Panc1 (cell line): ENCODE measurements at regions not wholly inside any gene's neighbourhood (a gene's known extent, or its start where the extent isn't known, plus 50 kb on each side); places are given as distances from the start of the nearest gene placed in this dataset.
A peak's percentile ranks its signal among the peaks of the same experiment; 100 is the strongest.

Source experiments
- ATAC-seq: fragments of 200-7000 bp; cut with Tn5 transposase; 2 replicates; pipeline ENCODE4 v1.9.1; 2020; ENCODE audit warnings: mild to moderate bottlenecking, moderate library complexity
- BruUV-seq: library from RNA; stranded (reverse); fragments of 400-500 nt; replicated peaks from 2 replicates; lab custom pipeline; 2021; lab: Mats Ljungman, UMichigan
- CTCF ChIA-PET: fragments of 300-600 bp; sonication (Branson Sonifier 250); formaldehyde crosslinking; loops from one replicate; lab custom pipeline; 2022; ENCODE audit warnings: antibody characterized with exemption; lab: Charles Lee
- POLR2A ChIA-PET: fragments of 300-600 bp; sonication (Branson Sonifier 250); formaldehyde crosslinking; loops from one replicate; lab custom pipeline; 2022; ENCODE audit warnings: antibody characterized with exemption; lab: Charles Lee
- DNase-seq: peaks from one replicate; pipeline ENCODE4 v3.0.0-alpha.2; 2010; ENCODE audit warnings: low read depth, low spot score
- H3K27ac ChIP-seq: 2 replicates; pipeline ENCODE4 v1.5.1; 2011; ENCODE audit warnings: mild to moderate bottlenecking, low read length, inconsistent platforms
- H3K27me3 ChIP-seq: fragments of 200-500 bp; sonication (Bioruptor generic); 2 replicates; pipeline ENCODE4 v1.6.0; 2014; ENCODE audit warnings: low read length, inconsistent platforms; ENCODE audit not compliant: control insufficient read depth, insufficient read depth
- H3K36me3 ChIP-seq: fragments of 200-500 bp; sonication (Bioruptor generic); 2 replicates; pipeline ENCODE4 v1.5.1; 2014; ENCODE audit warnings: inconsistent platforms, mild to moderate bottlenecking, low read length, moderate library complexity; ENCODE audit not compliant: control insufficient read depth, insufficient read depth
- H3K4me1 ChIP-seq: 2 replicates; pipeline ENCODE4 v1.5.1; 2011; ENCODE audit warnings: inconsistent platforms, mild to moderate bottlenecking, low read length, moderate library complexity; ENCODE audit not compliant: control insufficient read depth, insufficient read depth
- H3K4me3 ChIP-seq, 2 experiments: 2 replicates each; pipeline ENCODE4 v1.5.1; 2011 to 2012; ENCODE audit warnings: low read depth in 2 of 2, low read length in 2 of 2, mild to moderate bottlenecking in 2 of 2, inconsistent platforms in 1 of 2, moderate library complexity in 1 of 2
- H3K9me3 ChIP-seq: fragments of 200-500 bp; sonication (Bioruptor generic); 2 replicates; pipeline ENCODE4 v1.5.1; 2014; ENCODE audit warnings: low read depth, mild to moderate bottlenecking, inconsistent platforms, low read length, moderate library complexity; ENCODE audit not compliant: control insufficient read depth, insufficient read depth
- CTCF ChIP-seq: fragments of 450-650 bp; IDR thresholded peaks from 2 replicates; pipeline ENCODE4 v1.5.1; 2017; ENCODE audit warnings: mild to moderate bottlenecking
- POLR2AphosphoS5 ChIP-seq: IDR thresholded peaks from 2 replicates; pipeline ENCODE4 v1.6.1; 2012; ENCODE audit warnings: mild to moderate bottlenecking, low read depth, low read length, moderate library complexity
- SIN3A ChIP-seq: IDR thresholded peaks from 2 replicates; pipeline ENCODE4 v1.6.1; 2012; ENCODE audit warnings: low read depth, mild to moderate bottlenecking, low read length, moderate library complexity, borderline replicate concordance; ENCODE audit not compliant: insufficient read depth
- TCF7L2 ChIP-seq: IDR thresholded peaks from 2 replicates; pipeline ENCODE4 v1.6.1; 2011; ENCODE audit warnings: mild to moderate bottlenecking, low read depth, low read length, inconsistent platforms
- in situ Hi-C: cut with HindIII; loops from 2 replicates; pipeline ENCODE4 v1.10.0; 2016; ENCODE audit warnings: low sequenced_read_pairs, low pct_unique_long_range_greater_than_20kb
- intact Hi-C: fragments of 100-400 bp; cut with micrococcal nuclease; formaldehyde crosslinking; loops from one replicate; pipeline ENCODE4 v1.10.0; 2022; ENCODE audit not compliant: unreplicated experiment
- TF ChIP-seq, protein P1 (sequence below), 2 experiments: IDR thresholded peaks; 2 replicates each; pipeline ENCODE4 v1.6.1; 2011 to 2012; ENCODE audit warnings: low read depth in 2 of 2, control low read depth in 1 of 2, low read length in 1 of 2, mild to moderate bottlenecking in 1 of 2, moderate library complexity in 1 of 2; ENCODE audit not compliant: insufficient read depth in 1 of 2

- peak overlapping the region in 1 of 2 experiments; percentile 35; a peak in 2 of 4 replicates for H3K4me3 ChIP-seq
- TF ChIP-seq, protein P1, sequence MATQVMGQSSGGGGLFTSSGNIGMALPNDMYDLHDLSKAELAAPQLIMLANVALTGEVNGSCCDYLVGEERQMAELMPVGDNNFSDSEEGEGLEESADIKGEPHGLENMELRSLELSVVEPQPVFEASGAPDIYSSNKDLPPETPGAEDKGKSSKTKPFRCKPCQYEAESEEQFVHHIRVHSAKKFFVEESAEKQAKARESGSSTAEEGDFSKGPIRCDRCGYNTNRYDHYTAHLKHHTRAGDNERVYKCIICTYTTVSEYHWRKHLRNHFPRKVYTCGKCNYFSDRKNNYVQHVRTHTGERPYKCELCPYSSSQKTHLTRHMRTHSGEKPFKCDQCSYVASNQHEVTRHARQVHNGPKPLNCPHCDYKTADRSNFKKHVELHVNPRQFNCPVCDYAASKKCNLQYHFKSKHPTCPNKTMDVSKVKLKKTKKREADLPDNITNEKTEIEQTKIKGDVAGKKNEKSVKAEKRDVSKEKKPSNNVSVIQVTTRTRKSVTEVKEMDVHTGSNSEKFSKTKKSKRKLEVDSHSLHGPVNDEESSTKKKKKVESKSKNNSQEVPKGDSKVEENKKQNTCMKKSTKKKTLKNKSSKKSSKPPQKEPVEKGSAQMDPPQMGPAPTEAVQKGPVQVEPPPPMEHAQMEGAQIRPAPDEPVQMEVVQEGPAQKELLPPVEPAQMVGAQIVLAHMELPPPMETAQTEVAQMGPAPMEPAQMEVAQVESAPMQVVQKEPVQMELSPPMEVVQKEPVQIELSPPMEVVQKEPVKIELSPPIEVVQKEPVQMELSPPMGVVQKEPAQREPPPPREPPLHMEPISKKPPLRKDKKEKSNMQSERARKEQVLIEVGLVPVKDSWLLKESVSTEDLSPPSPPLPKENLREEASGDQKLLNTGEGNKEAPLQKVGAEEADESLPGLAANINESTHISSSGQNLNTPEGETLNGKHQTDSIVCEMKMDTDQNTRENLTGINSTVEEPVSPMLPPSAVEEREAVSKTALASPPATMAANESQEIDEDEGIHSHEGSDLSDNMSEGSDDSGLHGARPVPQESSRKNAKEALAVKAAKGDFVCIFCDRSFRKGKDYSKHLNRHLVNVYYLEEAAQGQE (IDR thresholded peaks at IDR 0.05; ENCODE audit: insufficient read depth in 1 of 2, low read depth in 2 of 2, low read length in 1 of 2), result no peak
- TF ChIP-seq CTCF (peak; percentile 93), SIN3A (no peak), POLR2AphosphoS5 (no peak), TCF7L2 (no peak)
Observed at GRCh38 chr4:38319456-38320342, 344.3 kb upstream of the KLF3 start.

DNA sequence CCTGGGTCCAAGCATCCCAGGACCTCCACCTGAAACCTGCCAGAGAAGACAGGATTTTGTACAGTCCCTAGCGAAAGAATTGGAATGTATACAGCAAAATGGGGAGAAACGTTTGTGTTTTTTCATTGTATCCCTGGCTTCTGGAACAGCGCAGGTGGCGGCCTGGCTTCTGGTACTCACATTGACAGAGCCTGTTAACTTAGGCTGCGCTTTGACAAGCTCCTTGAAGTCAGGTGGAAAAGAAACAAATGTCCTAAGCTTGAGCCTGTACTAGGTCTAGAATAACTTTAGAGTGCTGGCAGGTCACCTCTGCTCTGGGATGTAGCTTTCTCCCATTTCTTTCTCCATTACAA is 343.7 kb upstream of the KLF3 start:
- BruUV-seq, result no TSS peak
- peak overlapping the region; percentile 54 for H3K27ac ChIP-seq
- intact Hi-C loops (loop anchor here (5.0 kb wide), 1 partner anchor 357 kb away; no protein-coding TSS in a partner anchor), in situ Hi-C loops (no loop called here)
- no peak overlapping the region for H3K4me3 ChIP-seq
- CTCF ChIA-PET, result interaction anchor here (0.6 to 1.2 kb wide), 5 partner anchors 14 to 355 kb away, joined by 3 to 6 read pairs (median 6); no protein-coding TSS in a partner anchor
- peaks cover 4% of the 10 kb centered on the region for H3K4me1 ChIP-seq
- H3K27me3 ChIP-seq, result no peaks in the 10 kb centered on the region
- POLR2A ChIA-PET, result interaction anchor here (0.6 kb wide), 1 partner anchor 62 kb away, joined by 3 read pairs; no protein-coding TSS in a partner anchor
- H3K9me3 ChIP-seq, result no peaks in the 10 kb centered on the region
- DNase-seq, result no peak
- TF ChIP-seq, protein P1 (IDR thresholded peaks at IDR 0.05; ENCODE audit: insufficient read depth in 1 of 2, low read depth in 2 of 2, low read length in 1 of 2), result no peak
- no peak for TF ChIP-seq POLR2AphosphoS5
- TF ChIP-seq CTCF, result no peak
- no peak for TF ChIP-seq TCF7L2
- TF ChIP-seq SIN3A, result no peak
- no peak for ATAC-seq
- H3K36me3 ChIP-seq, result no peaks in the 10 kb centered on the region

More at GRCh38 chr4:38319456-38320342, 344.3 kb upstream of the KLF3 start:
- no TSS peak for BruUV-seq
- peak; percentile 77 for DNase-seq
- Histone ChIP-seq H3K4me1 (peaks cover 4% of the 10 kb centered on the region), H3K27ac (peak overlapping the region; percentile 73), H3K36me3 (no peaks in the 10 kb centered on the region), H3K9me3 (no peaks in the 10 kb centered on the region), H3K27me3 (no peaks in the 10 kb centered on the region)
- POLR2A ChIA-PET, result interaction anchor here (0.6 kb wide), 2 partner anchors 62 to 130 kb away, joined by 3 to 7 read pairs; no protein-coding TSS in a partner anchor
- peak; percentile 85 for ATAC-seq
- in situ Hi-C loops, result no loop called here
- intact Hi-C loops, result loop anchor here (5.0 kb wide), 1 partner anchor 358 kb away; no protein-coding TSS in a partner anchor
- CTCF ChIA-PET, result interaction anchor here (0.6 to 1.2 kb wide), 9 partner anchors 8 to 399 kb away, joined by 3 to 14 read pairs (median 5); no protein-coding TSS in a partner anchor
